ENCODE measurements at regions not wholly inside any gene's neighbourhood (a gene's known extent, or its start where the extent isn't known, plus 50 kb on each side); places are given as distances from the start of the nearest gene placed in this dataset.
A peak's percentile ranks its signal among the peaks of the same experiment; 100 is the strongest.

GRCh38 chr13:107365466-107366215 is 797.7 kb upstream of the ARGLU1 start:
- Histone ChIP-seq H3K79me2 (no peaks in the 10 kb centered on the region), H4K20me1 (ENCODE audit: insufficient read depth, poor library complexity, severe bottlenecking) (no peaks in the 10 kb centered on the region), H3K9me3 (ENCODE audit: low read depth) (no peaks in the 10 kb centered on the region), H2AFZ (no peak overlapping the region), H3K9me2 (replicated peaks; ENCODE audit: insufficient read depth) (no peaks in the 10 kb centered on the region), H3K27ac (no peak overlapping the region), H3K36me3 (replicated peaks; ENCODE audit: insufficient read depth, low read depth) (no peaks in the 10 kb centered on the region), H3K27me3 (no peaks in the 10 kb centered on the region), H3K4me2 (no peak overlapping the region), H3K4me3 (no peak overlapping the region), H3K4me1 (ENCODE audit: insufficient read depth) (peaks cover 4% of the 10 kb centered on the region)
- whole genome bisulfite sequencing (ENCODE audit: low lambda C conversion rate, missing lambda C conversion rate) = 67% methylated on average over 8 of the region's 8 CpGs
- TF ChIP-seq EZH2phosphoT487 (IDR thresholded peaks at IDR 0.05; ENCODE audit: low read depth, severe bottlenecking, unreplicated experiment) (no peak), CTCF (IDR thresholded peaks at IDR 0.05; ENCODE audit: poor library complexity) (no peak)
- DNase-seq (ENCODE audit: low spot score) = no peak

- no peak for DNase-seq (ENCODE audit: low spot score)
- Histone ChIP-seq H2AFZ (no peak overlapping the region), H3K36me3 (replicated peaks; ENCODE audit: insufficient read depth, low read depth) (no peaks in the 10 kb centered on the region), H3K4me3 (no peak overlapping the region), H3K9me2 (replicated peaks; ENCODE audit: insufficient read depth) (no peaks in the 10 kb centered on the region), H3K79me2 (no peaks in the 10 kb centered on the region), H3K4me1 (ENCODE audit: insufficient read depth) (peaks cover 4% of the 10 kb centered on the region), H3K9me3 (ENCODE audit: low read depth) (no peaks in the 10 kb centered on the region), H3K27ac (no peak overlapping the region), H4K20me1 (ENCODE audit: insufficient read depth, poor library complexity, severe bottlenecking) (no peaks in the 10 kb centered on the region), H3K27me3 (no peaks in the 10 kb centered on the region), H3K4me2 (no peak overlapping the region)
- 80% methylated on average over 1 of the region's 1 CpG for WGBS (ENCODE audit: low lambda C conversion rate, missing lambda C conversion rate)
- TF ChIP-seq EZH2phosphoT487 (IDR thresholded peaks at IDR 0.05; ENCODE audit: low read depth, severe bottlenecking, unreplicated experiment) = no peak
These were observed 796.7 kb upstream of the ARGLU1 start for GRCh38 chr13:107364658-107365057.

GRCh38 chr13:107361666-107362065 is 793.7 kb upstream of the ARGLU1 start:
- no peaks in the 10 kb centered on the region for H3K27me3 ChIP-seq
- peak; percentile 34 for DNase-seq (ENCODE audit: low spot score)
- H4K20me1 ChIP-seq (ENCODE audit: insufficient read depth, poor library complexity, severe bottlenecking) = no peaks in the 10 kb centered on the region
- TF ChIP-seq EZH2phosphoT487 (IDR thresholded peaks at IDR 0.05; ENCODE audit: low read depth, severe bottlenecking, unreplicated experiment) = no peak
- TF ChIP-seq EZH2 (IDR thresholded peaks at IDR 0.05; ENCODE audit: borderline replicate concordance) = no peak
- TF ChIP-seq CTCF (IDR thresholded peaks at IDR 0.05; ENCODE audit: poor library complexity) = no peak
- no peak overlapping the region for H2AFZ ChIP-seq
- H3K4me1 ChIP-seq (ENCODE audit: insufficient read depth) = peaks cover 10% of the 10 kb centered on the region
- no peak overlapping the region for H3K4me3 ChIP-seq
- H3K79me2 ChIP-seq = no peaks in the 10 kb centered on the region
- WGBS (ENCODE audit: low lambda C conversion rate, missing lambda C conversion rate) = 74% methylated on average over 5 of the region's 5 CpGs
- no peaks in the 10 kb centered on the region for H3K9me2 ChIP-seq (replicated peaks; ENCODE audit: insufficient read depth)
- no peak overlapping the region for H3K4me2 ChIP-seq
- no peaks in the 10 kb centered on the region for H3K36me3 ChIP-seq (replicated peaks; ENCODE audit: insufficient read depth, low read depth)
- no peak overlapping the region for H3K27ac ChIP-seq
- no peaks in the 10 kb centered on the region for H3K9me3 ChIP-seq (ENCODE audit: low read depth)

GRCh38 chr13:107360010-107360409 is 792.1 kb upstream of the ARGLU1 start:
- H3K9me3 ChIP-seq (ENCODE audit: low read depth) = no peaks in the 10 kb centered on the region

More at GRCh38 chr13:107360010-107360409, 792.1 kb upstream of the ARGLU1 start:
- TF ChIP-seq EZH2 (IDR thresholded peaks at IDR 0.05; ENCODE audit: borderline replicate concordance) (no peak), CTCF (IDR thresholded peaks at IDR 0.05; ENCODE audit: poor library complexity) (no peak), EZH2phosphoT487 (IDR thresholded peaks at IDR 0.05; ENCODE audit: low read depth, severe bottlenecking, unreplicated experiment) (no peak)
- Histone ChIP-seq H3K4me1 (ENCODE audit: insufficient read depth) (peaks cover 5% of the 10 kb centered on the region), H4K20me1 (ENCODE audit: insufficient read depth, poor library complexity, severe bottlenecking) (no peaks in the 10 kb centered on the region), H3K36me3 (replicated peaks; ENCODE audit: insufficient read depth, low read depth) (no peaks in the 10 kb centered on the region), H3K9me2 (replicated peaks; ENCODE audit: insufficient read depth) (no peaks in the 10 kb centered on the region), H3K79me2 (no peaks in the 10 kb centered on the region), H3K27me3 (no peaks in the 10 kb centered on the region), H3K27ac (no peak overlapping the region), H2AFZ (no peak overlapping the region), H3K4me3 (no peak overlapping the region), H3K4me2 (no peak overlapping the region)
- DNase-seq (ENCODE audit: low spot score) = no peak
- WGBS (ENCODE audit: low lambda C conversion rate, missing lambda C conversion rate) = 93% methylated on average over 1 of the region's 1 CpG

All from hepatocyte (in vitro differentiated cells).